HCT116 (cell line): ENCODE measurements at regions not wholly inside any gene's neighbourhood (a gene's known extent, or its start where the extent isn't known, plus 50 kb on each side); places are given as distances from the start of the nearest gene placed in this dataset.
A peak's percentile ranks its signal among the peaks of the same experiment; 100 is the strongest.

Source experiments
- ATAC-seq: fragments of 200-7000 bp; cut with Tn5 transposase; 2 replicates; pipeline ENCODE4 v1.9.1; 2020; ENCODE audit warnings: mild to moderate bottlenecking, moderate library complexity
- BruUV-seq: library from RNA; stranded (reverse); fragments of 400-500 nt; replicated peaks from 2 replicates; lab custom pipeline; 2021; lab: Mats Ljungman, UMichigan
- CTCF ChIA-PET: fragments of 300-600 bp; sonication (Branson Sonifier 250); formaldehyde crosslinking; loops from one replicate; lab custom pipeline; 2021; ENCODE audit warnings: antibody characterized with exemption; lab: Charles Lee
- POLR2A ChIA-PET: fragments of 300-600, 350-600 bp; sonication (Branson Sonifier 250); formaldehyde crosslinking; loops from one replicate; lab custom pipeline; 2021; ENCODE audit warnings: antibody characterized with exemption; lab: Charles Lee
- RAD21 ChIA-PET, 2 experiments: fragments of 300-600 bp; sonication (Branson Sonifier 250); formaldehyde crosslinking; loops; one replicate each; lab custom pipeline; 2023; ENCODE audit warnings: low total read pairs in 2 of 2; ENCODE audit not compliant: uncharacterized antibody in 2 of 2, unreplicated experiment in 2 of 2, low non-redundant PET in 1 of 2; lab: Charles Lee
- DNase-seq: peaks from one replicate; pipeline ENCODE4 v3.0.0-alpha.2; 2010; ENCODE audit warnings: low read depth, low spot score
- H2AFZ ChIP-seq: fragments of 200-600 bp; shearing (Covaris generic), sonication (generic); 2 replicates; pipeline ENCODE4 v1.6.1; 2017; ENCODE audit warnings: low read depth, mixed run types, mixed read lengths, antibody characterized with exemption, low read length; ENCODE audit not compliant: poor library complexity, severe bottlenecking
- H3K27ac ChIP-seq: 2 replicates; pipeline ENCODE4 v1.5.1; 2012; ENCODE audit warnings: low read depth, low read length
- H3K27me3 ChIP-seq: fragments of 200-600 bp; sonication (generic); 2 replicates; pipeline ENCODE4 v1.6.1; 2016; ENCODE audit warnings: mixed run types, low read length, mixed read lengths; ENCODE audit not compliant: insufficient read depth
- H3K36me3 ChIP-seq, 2 experiments: fragments of 200-500 bp in 1 of 2; fragments of 200-600 bp in 1 of 2; sonication (Bioruptor generic) in 1 of 2; sonication (generic) in 1 of 2; 2 replicates each; pipeline versions ENCODE4 v1.5.1 to v1.6.1; 2014 to 2016; ENCODE audit warnings: low read length in 2 of 2, inconsistent platforms in 1 of 2, mixed read lengths in 1 of 2, mixed run types in 1 of 2; ENCODE audit not compliant: insufficient read depth in 2 of 2, control insufficient read depth in 1 of 2
- H3K4me1 ChIP-seq, 2 experiments: fragments of 200-600 bp in 1 of 2; sonication (generic) in 1 of 2; 2 replicates each; pipeline versions ENCODE4 v1.5.1 to v1.6.1; 2012 to 2017; ENCODE audit warnings: low read length in 2 of 2, inconsistent platforms in 1 of 2, mild to moderate bottlenecking in 1 of 2, mixed read lengths in 1 of 2, mixed run types in 1 of 2, moderate library complexity in 1 of 2; ENCODE audit not compliant: insufficient read depth in 2 of 2, control insufficient read depth in 1 of 2
- H3K4me2 ChIP-seq: fragments of 200-600 bp; sonication (generic); 2 replicates; pipeline ENCODE4 v1.6.1; 2017; ENCODE audit warnings: mixed run types, low read length, mixed read lengths
- H3K4me3 ChIP-seq, 2 experiments: fragments of 200-600 bp in 1 of 2; sonication (generic) in 1 of 2; replicated peaks in 1 of 2; 2 replicates each; pipeline ENCODE4 v1.5.1; 2011 to 2016; ENCODE audit warnings: low read length in 2 of 2, control low read depth in 1 of 2, low read depth in 1 of 2, mild to moderate bottlenecking in 1 of 2, mixed read lengths in 1 of 2, mixed run types in 1 of 2
- H3K79me2 ChIP-seq: fragments of 200-600 bp; sonication (generic); 2 replicates; pipeline ENCODE4 v1.6.1; 2017; ENCODE audit warnings: mild to moderate bottlenecking, mixed run types, low read length, moderate library complexity, mixed read lengths; ENCODE audit not compliant: insufficient read depth
- H3K9ac ChIP-seq: fragments of 200-600 bp; sonication (generic); 2 replicates; pipeline ENCODE4 v1.6.1; 2016; ENCODE audit warnings: low read length, mixed read lengths
- H3K9me2 ChIP-seq: fragments of 200-600 bp; sonication (generic), shearing (Covaris generic); 2 replicates; pipeline ENCODE4 v1.6.1; 2017; ENCODE audit warnings: mixed run types, mild to moderate bottlenecking, moderate library complexity; ENCODE audit not compliant: insufficient read depth
- H3K9me3 ChIP-seq, 2 experiments: fragments of 200-500 bp in 1 of 2; fragments of 200-600 bp in 1 of 2; sonication (Bioruptor generic) in 1 of 2; sonication (generic) in 1 of 2; 2 replicates each; pipeline ENCODE4 v1.6.1; 2014 to 2017; ENCODE audit warnings: low read length in 2 of 2, mixed read lengths in 2 of 2, inconsistent platforms in 1 of 2, low read depth in 1 of 2, mild to moderate bottlenecking in 1 of 2, mixed run types in 1 of 2, moderate library complexity in 1 of 2; ENCODE audit not compliant: control insufficient read depth in 1 of 2, insufficient read depth in 1 of 2
- H4K20me1 ChIP-seq: fragments of 200-600 bp; sonication (generic), shearing (Covaris generic); 2 replicates; pipeline ENCODE4 v1.6.1; 2017; ENCODE audit warnings: mixed run types, mild to moderate bottlenecking, moderate library complexity; ENCODE audit not compliant: insufficient read depth
- CEBPB ChIP-seq: IDR thresholded peaks from 2 replicates; pipeline ENCODE4 v1.6.1; 2012; ENCODE audit warnings: low read depth
- ELF1 ChIP-seq: IDR thresholded peaks from 2 replicates; pipeline ENCODE4 v1.6.1; 2012; ENCODE audit warnings: low read depth, borderline replicate concordance
- EZH2 ChIP-seq: fragments of 200-600 bp; sonication (generic); IDR thresholded peaks from 2 replicates; pipeline ENCODE4 v1.6.1; 2017; ENCODE audit warnings: antibody characterized with exemption, mixed run types
- EZH2phosphoT487 ChIP-seq: fragments of 200-600 bp; IDR thresholded peaks from 2 replicates; pipeline ENCODE4 v1.6.1; 2018; ENCODE audit warnings: antibody characterized with exemption, borderline replicate concordance
- POLR2AphosphoS5 ChIP-seq: IDR thresholded peaks from 2 replicates; pipeline ENCODE4 v1.6.1; 2011; ENCODE audit warnings: mild to moderate bottlenecking, low read depth, low read length, moderate library complexity
- REST ChIP-seq: IDR thresholded peaks from 2 replicates; pipeline ENCODE4 v1.6.1; 2012; ENCODE audit warnings: low read depth
- YY1 ChIP-seq: IDR thresholded peaks from 2 replicates; pipeline ENCODE4 v1.6.1; 2011; ENCODE audit warnings: low read length, low read depth, moderate library complexity, mild to moderate bottlenecking; ENCODE audit not compliant: insufficient replicate concordance; ENCODE audit errors: extremely low read depth
- ZNF274 ChIP-seq: fragments of 200-500 bp; sonication (Bioruptor generic); IDR thresholded peaks from 2 replicates; pipeline ENCODE4 v1.6.1; 2014; ENCODE audit warnings: mild to moderate bottlenecking, low read depth, low read length, inconsistent platforms
- intact Hi-C: fragments of 100-400 bp; cut with micrococcal nuclease; formaldehyde crosslinking; loops from 2 replicates; pipeline ENCODE4 v1.10.0; 2022

GRCh38 chr16:88316151-88316550 lies 66.6 kb upstream of the ZNF469 start:
- H3K9me3 ChIP-seq = peaks cover 0 to 16% of the 10 kb centered on the region in 2 experiments; a peak in 1 of 4 replicates
- no peak overlapping the region for H2AFZ ChIP-seq
- no peak for TF ChIP-seq CEBPB
- TF ChIP-seq EZH2phosphoT487 = no peak
- no peak for TF ChIP-seq EZH2
- no peak for TF ChIP-seq ZNF274
- no peak for TF ChIP-seq YY1
- TF ChIP-seq POLR2AphosphoS5 = no peak
- TF ChIP-seq ELF1 = no peak
- CTCF ChIA-PET = interaction anchor here (0.6 to 1.4 kb wide), 2 partner anchors 29 to 444 kb away, joined by 4 to 6 read pairs; no protein-coding TSS in a partner anchor
- POLR2A ChIA-PET = interaction anchor here (0.9 kb wide), 1 partner anchor 17 kb away, joined by 3 read pairs; no protein-coding TSS in a partner anchor
- peaks cover 11 to 21% of the 10 kb centered on the region in 2 experiments for H3K4me1 ChIP-seq
- H3K4me2 ChIP-seq = peak overlapping the region; percentile 65
- H3K36me3 ChIP-seq = no peaks in the 10 kb centered on the region
- no peaks in the 10 kb centered on the region for H4K20me1 ChIP-seq
- peak overlapping the region; percentile 15 to 30; a peak in 2 of 4 replicates for H3K4me3 ChIP-seq
- no TSS peak for BruUV-seq
- H3K27ac ChIP-seq = peak overlapping the region; percentile 3; the same call in 1 of the 2 replicates
- ATAC-seq = peak; percentile 60
- no peaks in the 10 kb centered on the region for H3K79me2 ChIP-seq
- H3K27me3 ChIP-seq = no peaks in the 10 kb centered on the region
- no peak for DNase-seq
- H3K9me2 ChIP-seq = no peaks in the 10 kb centered on the region
- RAD21 ChIA-PET = no interaction called here
- intact Hi-C loops = no loop called here
- H3K9ac ChIP-seq = peak overlapping the region; percentile 40

GRCh38 chr16:88316941-88317612 lies 65.7 kb upstream of the ZNF469 start:
- Histone ChIP-seq H4K20me1 (no peaks in the 10 kb centered on the region), H3K36me3 (no peaks in the 10 kb centered on the region), H3K27me3 (no peaks in the 10 kb centered on the region), H2AFZ (no peak overlapping the region), H3K9me3 (peaks cover 0 to 14% of the 10 kb centered on the region in 2 experiments; a peak in 1 of 4 replicates), H3K9ac (no peak overlapping the region), H3K4me3 (no peak overlapping the region), H3K9me2 (no peaks in the 10 kb centered on the region), H3K4me2 (no peak overlapping the region), H3K27ac (no peak overlapping the region), H3K4me1 (peaks cover 11 to 21% of the 10 kb centered on the region in 2 experiments), H3K79me2 (no peaks in the 10 kb centered on the region)
- BruUV-seq = no TSS peak
- intact Hi-C loops = no loop called here
- CTCF ChIA-PET = interaction anchor here (1.4 kb wide), 1 partner anchor 30 kb away, joined by 6 read pairs; no protein-coding TSS in a partner anchor
- RAD21 ChIA-PET = no interaction called here
- DNase-seq (no peak), ATAC-seq (no peak)
- POLR2A ChIA-PET = no interaction called here
- TF ChIP-seq ZNF274 (no peak), ELF1 (no peak), REST (no peak)
